Epithelial cell of esophagus (primary cell): ENCODE measurements at regions not wholly inside any gene's neighbourhood (a gene's known extent, or its start where the extent isn't known, plus 50 kb on each side); places are given as distances from the start of the nearest gene placed in this dataset.

Experiments used
- DNase-seq: peaks from one replicate; pipeline ENCODE4 v3.0.0; 2010; ENCODE audit warnings: low read depth
- H3K4me3 ChIP-seq: 2 replicates; pipeline ENCODE4 v1.5.1; 2011; ENCODE audit warnings: mild to moderate bottlenecking, low read length, control low read depth
- CTCF ChIP-seq: IDR thresholded peaks from 2 replicates; pipeline ENCODE4 v1.5.1; 2011; ENCODE audit warnings: low read depth, mild to moderate bottlenecking, low read length, control low read depth, inconsistent platforms; ENCODE audit not compliant: insufficient read depth; ENCODE audit errors: missing control alignments

DNA sequence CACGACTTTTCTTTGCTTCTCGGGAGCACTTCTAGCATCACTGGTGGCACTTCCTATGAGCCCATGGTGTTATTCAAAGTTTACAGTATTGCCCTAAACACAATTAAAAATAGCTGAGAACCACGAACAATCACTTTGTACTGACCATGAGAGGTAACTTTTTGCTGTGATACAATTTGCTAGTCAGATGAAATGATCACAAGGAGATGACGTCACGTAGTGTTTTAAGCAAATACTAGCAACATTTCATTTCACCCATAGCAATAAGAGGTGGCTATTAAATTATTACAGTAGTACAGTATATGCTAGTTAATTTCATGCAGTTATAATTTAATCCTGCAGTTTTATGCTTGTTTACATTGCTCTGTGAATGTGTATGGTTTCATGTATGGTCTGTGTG lies 108.9 kb upstream of the DOK6 start:
- TF ChIP-seq CTCF = no peak
- no peak overlapping the region for H3K4me3 ChIP-seq
- DNase-seq = no peak

- no peak overlapping the region for H3K4me3 ChIP-seq
- DNase-seq = no peak
Observed at GRCh38 chr18:69300185-69300584, 100.5 kb upstream of the DOK6 start.

DNA sequence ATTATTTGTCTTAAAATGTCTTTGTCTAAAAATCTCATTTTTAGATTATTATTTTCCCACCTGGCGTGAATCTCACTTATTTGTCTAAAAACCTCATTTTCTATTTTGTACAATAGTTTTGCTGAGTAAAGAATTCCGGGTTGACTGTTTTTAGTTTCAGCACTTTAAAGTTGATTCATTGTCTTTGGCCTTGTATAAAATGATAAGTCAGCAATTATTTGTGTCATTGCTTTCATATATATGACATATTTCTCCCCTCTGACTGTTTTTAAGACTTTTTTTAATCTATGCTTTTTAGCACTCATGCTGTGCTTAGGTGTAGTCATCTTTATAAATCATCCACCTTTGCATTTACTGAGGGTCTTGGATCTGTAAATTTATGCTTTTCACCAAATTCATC lies 92.1 kb upstream of the DOK6 start:
- H3K4me3 ChIP-seq = no peak overlapping the region
- no peak for TF ChIP-seq CTCF
- DNase-seq = no peak

More at GRCh38 chr18:69300185-69300584, 100.5 kb upstream of the DOK6 start:
- TF ChIP-seq CTCF = no peak

DNA sequence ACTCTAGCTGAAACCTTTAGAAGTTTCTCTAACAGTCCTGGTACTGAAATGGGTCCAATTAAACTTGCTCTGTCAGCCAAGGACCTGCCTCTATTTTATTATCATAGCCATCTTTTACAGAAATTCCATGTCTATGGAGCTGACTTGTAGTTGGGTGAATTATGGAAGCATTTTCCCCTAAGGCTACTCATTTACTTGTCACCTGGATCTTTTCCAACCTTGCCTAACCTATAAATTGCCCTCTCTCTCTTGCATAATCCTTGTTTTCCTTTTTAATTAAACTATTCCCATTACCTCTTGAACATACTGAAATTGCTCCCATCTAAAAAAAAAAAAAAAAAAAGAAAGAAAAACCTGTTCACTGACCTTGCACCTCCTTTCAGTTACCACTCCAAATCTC lies 74.6 kb upstream of the DOK6 start:
- no peak for TF ChIP-seq CTCF
- peak; percentile 7 for DNase-seq
- no peak overlapping the region for H3K4me3 ChIP-seq

GRCh38 chr18:69328086-69328485 lies 72.6 kb upstream of the DOK6 start:
- H3K4me3 ChIP-seq = no peak overlapping the region
- TF ChIP-seq CTCF = no peak
- DNase-seq = no peak

- no peak for TF ChIP-seq CTCF
- H3K4me3 ChIP-seq = no peak overlapping the region
- no peak for DNase-seq
Observed at GRCh38 chr18:69330385-69331005, 70.2 kb upstream of the DOK6 start.

DNA sequence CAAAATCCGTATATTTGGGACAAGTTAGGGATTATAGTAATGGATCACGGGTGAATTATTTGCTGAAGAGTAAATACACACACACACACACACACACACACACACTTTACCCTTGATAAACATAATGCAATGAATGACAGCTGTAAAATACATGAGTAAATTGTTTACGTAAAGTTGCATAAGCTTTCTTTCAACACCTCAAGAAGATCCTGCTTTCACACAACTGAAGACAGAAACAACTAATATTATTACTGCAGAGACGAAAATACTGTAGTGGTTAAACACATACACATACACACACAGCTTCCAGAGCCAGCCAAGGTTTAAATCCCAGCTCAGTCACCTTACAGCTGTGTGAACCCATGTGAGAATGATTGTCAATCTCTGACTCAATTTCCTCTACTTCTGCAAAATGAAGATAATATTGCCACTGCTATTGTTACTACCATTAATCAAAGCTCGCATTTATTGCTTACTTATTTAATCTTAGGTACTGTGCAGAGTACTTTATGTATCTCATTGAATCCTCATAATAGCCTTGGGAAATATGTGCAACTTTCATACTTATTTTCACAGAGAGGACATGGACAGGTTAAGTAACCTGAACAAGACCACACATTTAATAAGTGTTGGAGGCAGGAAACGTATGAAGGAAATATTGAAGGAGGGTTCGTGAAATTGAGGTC lies 50.6 kb upstream of the DOK6 start:
- no peak for TF ChIP-seq CTCF
- peak; percentile 2 for DNase-seq
- H3K4me3 ChIP-seq = no peak overlapping the region
